CD14-positive monocyte (primary cell): ENCODE measurements at regions not wholly inside any gene's neighbourhood (a gene's known extent, or its start where the extent isn't known, plus 50 kb on each side); places are given as distances from the start of the nearest gene placed in this dataset.

Experiments used
- DNase-seq, 3 donors: peaks; one replicate each; pipeline ENCODE4 v3.0.0-alpha.2; 2011 to 2022
- H2AFZ ChIP-seq: 2 replicates; pipeline ENCODE4 v1.6.0; 2012; ENCODE audit warnings: mild to moderate bottlenecking, low read depth, low read length, inconsistent platforms; ENCODE audit not compliant: insufficient read depth, poor library complexity, severe bottlenecking
- H3K27ac ChIP-seq, 2 donors: 1 replicate in 1 of 2; 2 replicates in 1 of 2; pipeline ENCODE4 v1.5.1; 2012 to 2013; ENCODE audit warnings: low read length in 2 of 2, control low read depth in 1 of 2, inconsistent platforms in 1 of 2, low read depth in 1 of 2, mild to moderate bottlenecking in 1 of 2
- H3K27me3 ChIP-seq, 2 donors: one replicate each; pipeline versions ENCODE4 v1.6.0 to v1.6.1; 2011 to 2013; ENCODE audit warnings: low read length in 2 of 2; ENCODE audit not compliant: control insufficient read depth in 2 of 2, insufficient read depth in 2 of 2
- H3K36me3 ChIP-seq, 2 donors: replicated peaks in 1 of 2; 1 replicate in 1 of 2; 2 replicates in 1 of 2; pipeline versions ENCODE4 v1.5.1 to v1.6.1; 2012 to 2013; ENCODE audit warnings: low read length in 2 of 2, control low read depth in 1 of 2, inconsistent platforms in 1 of 2, mild to moderate bottlenecking in 1 of 2; ENCODE audit not compliant: insufficient read depth in 2 of 2, control insufficient read depth in 1 of 2
- H3K4me1 ChIP-seq, 2 donors: 1 replicate in 1 of 2; 2 replicates in 1 of 2; pipeline versions ENCODE4 v1.5.1 to v1.6.1; 2012 to 2013; ENCODE audit warnings: low read length in 2 of 2, control low read depth in 1 of 2, inconsistent platforms in 1 of 2, mild to moderate bottlenecking in 1 of 2, moderate library complexity in 1 of 2; ENCODE audit not compliant: insufficient read depth in 2 of 2, control insufficient read depth in 1 of 2
- H3K4me2 ChIP-seq: replicated peaks from 2 replicates; pipeline ENCODE3; 2012; ENCODE audit warnings: low read length, moderate library complexity, mild to moderate bottlenecking; ENCODE audit not compliant: poor library complexity, severe bottlenecking; ENCODE audit errors: extremely low read depth
- H3K4me3 ChIP-seq, 3 experiments: fragments of 200-600 bp in 1 of 3; sonication (generic) in 1 of 3; replicated peaks in 1 of 3; 1 replicate in 2 of 3; 2 replicates in 1 of 3; pipeline ENCODE4 v1.5.1; 2011 to 2013; ENCODE audit warnings: low read length in 3 of 3, mild to moderate bottlenecking in 3 of 3, control low read depth in 2 of 3, low read depth in 2 of 3, inconsistent platforms in 1 of 3, moderate library complexity in 1 of 3
- H3K79me2 ChIP-seq: 2 replicates; pipeline ENCODE4 v1.6.0; 2012; ENCODE audit warnings: mild to moderate bottlenecking, control low read depth, inconsistent platforms, low read length, moderate library complexity; ENCODE audit not compliant: insufficient read depth
- H3K9ac ChIP-seq: 2 replicates; pipeline ENCODE4 v1.6.0; 2017; ENCODE audit warnings: low read length, mild to moderate bottlenecking; ENCODE audit not compliant: insufficient read depth, poor library complexity, severe bottlenecking
- H3K9me3 ChIP-seq, 2 donors: replicated peaks in 1 of 2; 1 replicate in 1 of 2; 2 replicates in 1 of 2; pipeline versions ENCODE4 v1.5.1 to v1.6.1; 2012 to 2013; ENCODE audit warnings: low read length in 2 of 2, control low read depth in 1 of 2; ENCODE audit not compliant: control insufficient read depth in 1 of 2, insufficient read depth in 1 of 2
- H4K20me1 ChIP-seq: 2 replicates; pipeline ENCODE4 v1.6.0; 2012; ENCODE audit warnings: mild to moderate bottlenecking, low read length, control low read depth, moderate library complexity; ENCODE audit not compliant: insufficient read depth
- H3K27ac Mint-ChIP-seq, 7 donors: one replicate each; pipeline ENCODE4 v1.8.0; 2020; ENCODE audit warnings: mild to moderate bottlenecking in 7 of 7, mixed read lengths in 7 of 7, moderate library complexity in 6 of 7, inconsistent platforms in 2 of 7
- H3K27me3 Mint-ChIP-seq, 3 donors: one replicate each; pipeline ENCODE4 v1.8.0; 2021 to 2022; ENCODE audit warnings: low read depth in 3 of 3, mild to moderate bottlenecking in 3 of 3, mixed read lengths in 3 of 3, moderate library complexity in 3 of 3, inconsistent platforms in 1 of 3
- H3K36me3 Mint-ChIP-seq, 2 donors: one replicate each; pipeline ENCODE4 v1.8.0; 2020; ENCODE audit warnings: mixed read lengths in 2 of 2, inconsistent platforms in 1 of 2, mild to moderate bottlenecking in 1 of 2
- H3K4me1 Mint-ChIP-seq: one replicate; pipeline ENCODE4 v1.8.0; 2020; ENCODE audit warnings: mild to moderate bottlenecking, mixed read lengths
- H3K4me3 Mint-ChIP-seq, 2 donors: one replicate each; pipeline ENCODE4 v1.8.0; 2020; ENCODE audit warnings: mild to moderate bottlenecking in 2 of 2, mixed read lengths in 2 of 2, moderate library complexity in 1 of 2
- H3K9me3 Mint-ChIP-seq, 7 donors: one replicate each; pipeline ENCODE4 v1.8.0; 2020 to 2022; ENCODE audit warnings: mixed read lengths in 7 of 7, mild to moderate bottlenecking in 6 of 7, moderate library complexity in 6 of 7, inconsistent platforms in 2 of 7
- CTCF ChIP-seq: fragments of 200-600 bp; IDR thresholded peaks from one replicate; pipeline ENCODE4 v1.8.0; 2022; ENCODE audit warnings: antibody characterized with exemption, mild to moderate bottlenecking
- WGBS: methylation state at CpG from one replicate; pipeline ENCODE4 v1.1.5; 2013; ENCODE audit warnings: missing lambda C conversion rate; ENCODE audit not compliant: insufficient coverage; 5-methylcytosine and 5-hydroxymethylcytosine counted together
- intact Hi-C, 2 donors: fragments of 100-400 bp; cut with micrococcal nuclease; formaldehyde crosslinking; loops; one replicate each; pipeline versions ENCODE4 v1.15.0 to v1.15.1; 2023

- H3K4me1 Mint-ChIP-seq = no peaks in the 10 kb centered on the region
- no peak overlapping the region for H3K27ac Mint-ChIP-seq
- Histone ChIP-seq H4K20me1 (no peaks in the 10 kb centered on the region), H3K4me1 (no peaks in the 10 kb centered on the region), H3K4me3 (no peak overlapping the region), H2AFZ (no peak overlapping the region), H3K27ac (no peak overlapping the region), H3K9me3 (peaks cover 5 to 14% of the 10 kb centered on the region in 2 donors), H3K27me3 (no peaks in the 10 kb centered on the region), H3K4me2 (no peak overlapping the region), H3K36me3 (no peaks in the 10 kb centered on the region), H3K9ac (no peak overlapping the region), H3K79me2 (no peaks in the 10 kb centered on the region)
- 85% methylated on average over 4 of the region's 6 CpGs for WGBS
- no peaks in the 10 kb centered on the region for H3K36me3 Mint-ChIP-seq
- H3K4me3 Mint-ChIP-seq = no peak overlapping the region
- no peaks in the 10 kb centered on the region for H3K27me3 Mint-ChIP-seq
- no peak for TF ChIP-seq CTCF
- no peak for DNase-seq
- intact Hi-C loops = no loop called here
- H3K9me3 Mint-ChIP-seq = peaks cover 0 to 13% (median 2%) of the 10 kb centered on the region in 7 donors
Observed at GRCh38 chrX:33974676-33975075, 157.4 kb downstream of the FAM47A start.

DNA sequence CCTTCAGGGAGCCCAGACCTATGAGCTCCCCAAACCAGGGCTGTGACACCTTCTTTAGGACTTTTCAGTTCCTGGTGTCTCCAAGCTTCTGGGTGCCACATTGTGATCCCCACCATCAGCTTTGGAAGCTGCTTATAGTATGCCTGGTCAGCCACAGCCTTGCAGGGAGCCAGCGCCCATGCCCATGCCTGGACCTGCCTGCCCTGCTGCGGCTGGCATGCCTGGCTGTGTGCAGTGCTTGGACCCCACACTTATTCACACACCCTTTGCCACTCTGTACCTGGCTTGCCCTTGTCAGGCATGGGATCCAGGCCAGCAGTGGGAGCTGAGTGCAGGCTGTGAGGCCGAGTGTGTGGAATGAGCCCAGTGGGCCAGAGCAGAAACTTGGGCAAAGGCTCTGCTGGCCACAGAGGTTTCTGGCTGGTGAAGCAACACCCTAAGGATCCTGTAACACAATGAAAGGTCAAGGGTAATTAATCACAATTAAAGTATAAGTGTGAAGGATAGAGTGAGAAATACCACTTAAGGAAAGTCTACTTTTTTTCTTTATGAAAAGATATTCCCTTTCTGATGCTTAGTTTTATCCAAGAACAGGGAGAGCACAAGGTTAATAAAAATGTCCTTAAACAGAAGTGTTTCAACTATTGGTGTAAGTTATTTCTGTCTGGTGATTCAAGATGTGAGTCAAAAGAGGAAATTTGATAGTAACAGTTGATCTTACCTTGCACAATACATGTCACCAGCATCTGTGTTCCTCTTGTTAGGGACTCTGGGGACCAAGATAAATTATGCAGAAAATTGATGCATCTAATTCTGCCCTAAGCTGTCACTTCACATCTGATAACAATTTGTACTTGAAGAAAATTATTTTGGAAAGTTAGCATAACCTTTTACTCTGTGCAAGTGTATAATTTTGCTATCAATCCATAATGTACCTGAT is 161.8 kb downstream of the FAM47A start:
- no peaks in the 10 kb centered on the region for H3K4me1 Mint-ChIP-seq
- H3K4me3 Mint-ChIP-seq = no peak overlapping the region

More for the DNA sequence above, 161.8 kb downstream of the FAM47A start:
- H3K27ac Mint-ChIP-seq = no peak overlapping the region
- Histone ChIP-seq H3K4me3 (no peak overlapping the region), H3K79me2 (no peaks in the 10 kb centered on the region), H2AFZ (no peak overlapping the region), H3K4me1 (no peaks in the 10 kb centered on the region), H3K9ac (no peak overlapping the region), H4K20me1 (no peaks in the 10 kb centered on the region), H3K27ac (no peak overlapping the region), H3K9me3 (peaks cover 5 to 29% of the 10 kb centered on the region in 2 donors), H3K4me2 (no peak overlapping the region), H3K36me3 (no peaks in the 10 kb centered on the region), H3K27me3 (no peaks in the 10 kb centered on the region)
- no peak for DNase-seq
- H3K27me3 Mint-ChIP-seq = no peaks in the 10 kb centered on the region
- peaks cover 0 to 21% (median 2%) of the 10 kb centered on the region in 7 donors for H3K9me3 Mint-ChIP-seq
- H3K36me3 Mint-ChIP-seq = no peaks in the 10 kb centered on the region
- no peak for TF ChIP-seq CTCF
- no CpG with 5 or more reads among the region's 3 CpGs for WGBS
- intact Hi-C loops = no loop called here
